A172 (cell line): ENCODE measurements at regions not wholly inside any gene's neighbourhood (a gene's known extent, or its start where the extent isn't known, plus 50 kb on each side); places are given as distances from the start of the nearest gene placed in this dataset.

Experiments
- DNase-seq: peaks from one replicate; pipeline ENCODE4 v3.0.0-alpha.2; 2015; ENCODE audit warnings: low spot score

DNA sequence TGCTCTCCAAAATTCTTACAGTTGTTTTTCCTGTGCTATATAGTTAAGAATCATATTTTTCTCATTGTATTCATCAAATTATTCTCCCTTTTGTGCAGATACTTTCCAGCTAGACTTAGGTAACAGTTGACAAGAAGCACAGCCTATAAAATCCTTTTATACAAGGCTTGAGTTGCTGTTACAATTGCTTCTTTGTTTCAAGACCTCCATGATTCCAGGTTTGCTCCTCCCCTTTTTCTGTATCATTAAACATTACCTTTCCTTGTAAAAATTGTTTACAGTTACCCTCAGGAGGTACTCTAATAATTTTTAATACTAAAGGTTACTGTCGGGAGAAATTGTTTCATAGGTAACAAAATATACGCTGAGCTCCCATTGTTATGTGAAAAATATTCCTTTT lies 192.3 kb upstream of the GRID2 start:
- DNase-seq: no peak

DNA sequence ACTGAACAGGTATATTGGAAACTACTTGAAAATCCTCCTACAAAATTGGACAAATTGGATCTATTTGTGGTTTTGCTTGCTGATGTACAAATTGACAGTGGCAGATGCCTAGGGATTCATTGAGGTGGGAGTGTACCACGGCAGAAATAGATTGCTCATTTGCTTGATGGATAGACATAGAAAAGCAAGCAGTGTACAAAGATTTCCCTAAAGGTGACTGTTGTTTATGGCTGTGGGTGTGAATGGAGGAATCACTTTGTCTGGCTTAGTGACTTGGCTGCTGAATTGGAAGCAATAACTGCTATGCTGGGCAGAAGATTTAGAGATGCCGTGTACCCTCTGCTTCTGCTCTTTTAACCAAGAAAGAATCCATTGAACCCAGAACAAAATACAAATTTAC lies 191.0 kb upstream of the GRID2 start:
- DNase-seq: no peak

DNA sequence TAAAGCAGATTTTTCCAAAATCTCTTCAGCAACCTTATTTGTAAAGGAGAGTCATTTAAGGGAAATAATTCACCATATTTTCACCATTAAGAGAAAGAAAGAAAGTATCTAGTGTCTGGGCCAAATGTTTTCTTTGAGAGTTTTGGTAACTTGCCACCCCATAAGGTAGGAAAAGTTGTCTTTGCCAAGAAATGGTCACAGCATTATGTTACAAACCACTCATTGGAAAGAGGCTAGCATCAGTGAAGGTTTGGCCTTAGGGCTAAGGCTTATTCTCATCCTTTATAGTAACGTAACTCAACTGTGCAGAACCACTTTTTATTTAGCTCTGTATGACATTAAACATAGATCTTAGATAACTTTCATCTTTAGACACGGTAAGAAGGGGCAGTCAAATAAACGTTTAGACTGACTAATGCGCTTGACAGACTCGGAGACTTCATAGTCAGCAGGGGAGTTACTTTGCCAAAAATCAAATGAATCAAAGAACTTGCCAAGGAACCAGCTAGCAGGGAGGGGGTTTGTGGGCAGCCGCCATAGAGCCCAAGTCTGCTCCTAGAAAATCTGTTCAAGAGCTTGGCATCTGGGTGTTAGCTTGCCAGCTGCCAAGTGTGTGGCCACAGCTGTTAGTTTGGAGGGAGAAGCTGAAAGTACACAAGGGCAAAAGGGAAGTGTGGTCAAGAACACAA lies 182.8 kb upstream of the GRID2 start:
- DNase-seq: peak; percentile 9

DNA sequence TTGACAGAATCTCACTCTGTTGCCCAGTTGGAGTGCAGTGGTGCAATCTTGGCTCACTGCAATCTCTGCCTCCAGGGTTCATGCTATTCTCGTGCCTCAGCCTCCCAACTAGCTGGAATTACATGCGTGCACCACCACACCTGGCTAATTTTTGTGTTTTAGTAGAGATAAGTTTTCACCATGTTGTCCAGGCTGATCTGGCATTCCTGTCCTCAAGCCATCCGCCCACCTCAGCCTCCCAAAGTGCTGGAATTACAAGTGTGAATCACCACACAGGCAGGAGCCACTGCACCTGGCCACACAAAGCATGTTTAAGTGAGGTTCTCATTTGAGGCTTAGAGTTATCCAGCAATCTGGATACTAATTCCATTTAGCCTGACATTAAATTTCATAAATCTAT lies 180.9 kb upstream of the GRID2 start:
- no peak for DNase-seq

DNA sequence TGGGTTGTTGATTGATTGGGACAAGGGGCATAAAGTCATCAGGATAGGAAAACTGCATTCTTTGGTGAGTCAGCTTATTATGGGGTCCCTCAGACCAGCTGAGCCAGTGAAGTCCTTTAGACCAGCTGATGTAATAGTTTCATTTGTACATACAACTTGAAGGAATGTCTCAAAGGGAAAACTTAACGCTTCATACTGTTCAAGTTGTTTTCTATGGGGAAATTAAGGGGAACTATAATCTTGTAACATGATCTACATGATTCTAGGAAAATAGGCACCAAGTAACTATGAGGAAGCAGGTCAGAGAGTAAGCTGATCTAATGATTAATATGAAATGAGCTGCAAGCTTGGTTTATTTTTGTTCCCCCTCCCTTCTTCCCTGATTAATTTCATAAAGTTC lies 175.1 kb upstream of the GRID2 start:
- no peak for DNase-seq

DNA sequence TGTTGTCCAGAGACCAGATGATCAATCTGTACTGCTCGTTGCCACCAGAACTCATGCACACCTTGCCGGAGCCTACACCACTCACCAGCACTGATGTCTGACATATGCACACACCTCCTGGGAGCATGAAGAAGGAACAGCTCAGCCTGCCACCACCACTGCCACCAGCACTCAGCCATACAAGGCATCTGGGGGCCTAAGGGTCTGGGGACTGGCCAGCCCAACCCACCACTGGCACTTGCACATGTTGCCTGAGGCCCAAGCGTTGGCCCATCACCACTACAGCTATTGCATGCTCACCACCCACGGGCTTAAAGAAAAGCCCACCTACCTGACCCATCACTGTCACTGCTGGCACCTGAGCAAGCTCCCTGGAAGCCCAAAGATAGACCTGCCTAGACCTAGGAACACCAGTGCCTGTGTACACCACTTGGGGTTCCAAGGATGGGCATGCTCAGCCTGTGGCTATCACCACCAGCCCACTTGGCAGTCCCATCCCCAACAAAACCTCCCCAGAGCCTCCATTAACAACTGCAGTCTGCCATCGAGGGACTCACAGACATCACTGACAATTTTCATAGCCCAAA lies 174.3 kb upstream of the GRID2 start:
- DNase-seq: no peak

DNA sequence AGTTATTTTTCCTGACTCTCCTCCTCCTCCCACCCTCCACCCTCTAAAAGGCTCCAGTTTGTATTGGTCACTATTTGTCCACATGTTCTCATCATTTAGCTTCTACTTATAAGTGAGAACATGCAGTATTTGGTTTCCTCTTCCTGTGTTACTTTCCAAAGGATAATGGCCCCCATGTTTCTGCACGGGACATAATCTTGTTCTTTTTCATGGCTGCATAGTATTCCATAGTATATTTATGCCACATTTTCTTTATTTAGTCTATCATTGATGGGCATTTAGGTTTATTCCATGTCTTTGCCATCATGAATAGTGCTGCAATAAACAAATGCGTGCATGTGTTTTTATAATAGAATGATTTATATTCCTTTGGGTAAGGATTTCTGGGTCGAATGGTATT lies 167.3 kb upstream of the GRID2 start:
- DNase-seq: no peak

DNA sequence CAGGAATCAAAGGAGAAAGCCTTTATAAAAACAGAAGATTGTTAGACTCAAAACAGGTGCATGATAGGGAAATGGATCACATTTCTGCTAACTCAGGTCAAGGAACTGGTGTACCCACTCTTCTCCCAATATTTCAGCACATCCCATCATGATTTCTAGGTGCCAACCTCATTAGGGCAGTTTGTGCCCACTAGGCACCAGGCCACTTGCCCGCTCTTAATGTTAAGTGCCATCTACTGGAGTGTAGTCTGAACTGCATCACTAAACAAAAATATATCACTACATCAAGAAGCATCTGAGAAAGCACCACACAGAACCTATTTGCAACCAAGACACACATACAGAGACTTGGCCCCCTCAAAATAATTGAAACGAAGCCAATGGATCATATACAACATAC lies 140.4 kb upstream of the GRID2 start:
- peak; percentile 11 for DNase-seq

DNA sequence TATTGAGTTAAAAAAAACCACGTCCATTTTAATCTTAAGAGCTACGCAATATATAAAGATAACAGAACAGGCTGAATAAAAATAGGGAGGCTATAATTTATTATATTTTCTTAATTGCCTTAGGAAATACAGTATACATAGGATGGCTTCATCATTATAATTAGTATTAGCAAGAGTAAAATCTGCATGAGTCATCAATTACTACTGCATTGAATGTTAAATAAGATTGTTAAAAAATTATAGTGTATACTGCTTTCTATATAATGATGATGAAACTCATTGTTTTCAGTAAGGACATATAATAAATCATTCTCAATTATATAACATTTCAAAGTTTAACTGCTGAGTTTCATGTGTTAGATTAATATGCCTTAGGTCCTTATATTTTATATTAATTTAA lies 133.4 kb upstream of the GRID2 start:
- DNase-seq: no peak

DNA sequence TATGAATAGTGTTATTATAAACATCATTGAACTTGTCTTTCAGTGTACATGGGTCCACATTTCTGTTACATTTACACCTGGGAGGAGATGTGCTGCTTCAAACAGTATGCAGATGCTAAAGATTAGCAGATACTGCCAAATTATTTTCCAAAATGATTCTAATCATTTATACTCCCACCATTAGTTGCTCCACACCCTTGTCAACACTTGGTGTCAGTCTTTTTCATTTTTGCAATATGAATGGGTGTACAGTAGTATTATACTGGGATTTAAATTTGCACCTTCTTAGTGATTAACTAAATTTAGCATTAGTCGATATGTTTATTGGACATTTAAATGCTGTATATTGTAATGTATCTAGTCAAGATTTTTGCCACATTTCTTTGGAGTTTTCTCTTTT lies 131.6 kb upstream of the GRID2 start:
- no peak for DNase-seq

DNA sequence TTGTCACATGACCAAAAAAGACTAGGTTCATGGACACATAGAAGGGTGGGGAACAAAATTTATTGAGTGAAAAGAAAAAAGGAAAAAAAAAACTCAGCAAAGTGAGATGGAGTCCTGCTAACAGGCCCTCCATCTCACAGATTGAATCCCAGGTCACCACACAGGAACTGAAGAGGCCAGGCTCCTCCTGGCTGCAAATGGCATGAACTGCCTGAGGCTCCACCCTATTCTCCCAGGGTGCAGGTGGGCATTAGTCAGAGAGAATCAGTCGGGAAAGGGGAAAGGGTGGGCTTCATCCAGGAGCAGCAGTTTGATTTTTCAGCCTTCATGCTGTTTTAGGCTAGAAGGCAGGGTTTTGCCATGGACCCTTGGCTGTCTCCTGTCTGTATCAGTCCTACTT lies 128.5 kb upstream of the GRID2 start:
- no peak for DNase-seq

DNA sequence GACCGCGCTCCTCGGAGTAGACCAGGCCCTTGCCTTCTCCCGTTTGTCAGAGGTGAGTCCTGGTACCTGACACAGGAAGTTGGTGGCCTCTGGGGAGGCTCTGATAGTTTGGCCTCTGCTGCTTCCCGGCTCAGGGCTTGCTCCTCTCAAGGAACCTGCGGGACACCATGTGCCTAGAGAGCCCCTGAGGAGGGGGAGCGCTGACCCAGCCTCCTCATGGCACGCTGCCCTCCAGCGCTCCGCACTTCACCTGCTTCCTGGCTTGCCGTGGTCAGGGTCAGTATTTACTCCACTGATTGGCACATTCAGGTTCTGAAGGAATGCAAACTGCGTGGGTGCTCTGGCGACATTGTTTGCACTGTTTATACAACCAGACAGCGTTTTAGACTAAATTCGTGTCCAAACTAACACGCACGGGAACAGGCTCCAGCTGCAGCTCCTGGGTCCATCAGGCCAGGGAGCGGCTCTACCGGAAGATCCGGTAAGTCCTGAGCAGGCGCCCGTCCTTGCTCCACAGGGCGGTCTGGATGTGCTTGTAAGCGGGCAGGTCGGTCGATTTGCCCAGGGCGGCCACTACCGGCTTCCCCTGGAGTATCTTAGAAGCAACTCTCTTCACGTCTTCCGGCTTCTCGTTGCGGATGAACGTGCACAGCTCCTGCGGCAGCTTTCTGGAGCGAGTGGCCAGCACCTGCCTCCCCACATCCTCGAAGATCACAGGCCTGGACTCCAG lies 121.6 kb upstream of the GRID2 start:
- no peak for DNase-seq

DNA sequence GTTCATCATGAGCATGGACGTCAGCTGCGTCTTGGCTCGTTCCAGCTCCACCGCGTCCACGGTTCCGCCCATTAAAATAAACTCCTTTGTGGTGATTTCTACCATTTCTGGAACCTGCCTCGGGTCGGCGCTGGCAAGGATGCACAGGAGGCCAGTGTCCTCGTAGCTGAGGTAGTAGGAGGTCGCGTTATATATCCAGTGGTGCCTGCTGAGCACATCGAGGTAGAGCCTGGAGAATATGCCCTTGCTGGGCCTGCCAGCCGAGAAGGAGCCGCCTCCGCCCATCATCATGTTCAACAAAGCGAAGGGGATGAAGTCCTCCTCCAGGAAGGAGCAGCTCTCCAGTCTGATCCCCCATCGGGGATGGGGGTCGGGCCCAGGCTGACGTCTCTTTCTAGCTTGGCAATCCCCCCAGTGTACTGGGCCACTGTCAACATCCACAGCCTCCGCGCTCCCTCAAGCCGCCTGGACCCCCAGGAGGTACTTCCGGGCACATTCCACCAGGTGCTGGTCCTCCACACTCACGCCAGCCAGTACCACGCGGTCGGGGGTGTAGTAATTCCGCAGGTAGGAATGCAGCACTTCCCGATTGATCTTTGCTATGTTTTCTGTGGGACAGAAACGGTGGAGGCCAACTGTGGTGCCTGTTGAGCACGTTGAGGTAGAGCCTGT lies 120.9 kb upstream of the GRID2 start:
- DNase-seq: no peak

DNA sequence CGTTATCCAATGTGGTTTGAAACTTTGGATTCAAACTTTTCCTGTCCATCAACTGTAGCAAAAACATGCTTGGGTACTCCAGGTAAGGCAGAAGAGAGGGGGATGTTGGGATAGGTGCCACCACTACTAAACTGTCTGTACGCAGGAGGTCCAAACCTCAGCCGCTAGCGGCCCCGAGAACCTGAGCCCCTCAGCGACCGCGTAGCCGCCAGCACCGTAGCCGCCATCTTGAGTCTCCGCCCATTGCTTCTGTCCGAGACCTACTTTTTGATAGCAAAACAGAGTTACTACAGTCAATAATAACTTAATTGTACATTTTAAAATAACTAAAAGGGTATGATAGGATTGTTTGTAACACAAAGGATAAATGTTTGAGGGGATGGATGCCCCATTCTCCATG lies 119.9 kb upstream of the GRID2 start:
- DNase-seq: no peak

DNA sequence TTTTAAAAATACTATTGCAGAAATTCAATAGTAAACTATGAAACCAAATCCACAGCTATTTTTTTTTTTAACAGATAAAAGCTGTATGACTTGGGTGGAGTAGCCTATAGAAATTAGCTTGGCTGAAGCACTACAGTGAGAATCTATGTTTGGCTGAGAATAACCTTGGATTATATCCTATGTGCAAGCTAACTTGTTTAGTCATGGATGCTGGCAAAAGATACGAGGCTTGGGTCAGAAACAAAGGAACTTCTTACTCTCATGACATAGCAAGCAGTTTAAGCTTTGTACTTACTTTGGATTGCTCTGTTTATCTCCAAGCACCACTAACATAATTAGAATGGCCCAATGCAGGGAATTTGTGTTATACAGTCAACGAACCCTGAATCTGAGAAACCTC lies 119.2 kb upstream of the GRID2 start:
- DNase-seq: no peak

DNA sequence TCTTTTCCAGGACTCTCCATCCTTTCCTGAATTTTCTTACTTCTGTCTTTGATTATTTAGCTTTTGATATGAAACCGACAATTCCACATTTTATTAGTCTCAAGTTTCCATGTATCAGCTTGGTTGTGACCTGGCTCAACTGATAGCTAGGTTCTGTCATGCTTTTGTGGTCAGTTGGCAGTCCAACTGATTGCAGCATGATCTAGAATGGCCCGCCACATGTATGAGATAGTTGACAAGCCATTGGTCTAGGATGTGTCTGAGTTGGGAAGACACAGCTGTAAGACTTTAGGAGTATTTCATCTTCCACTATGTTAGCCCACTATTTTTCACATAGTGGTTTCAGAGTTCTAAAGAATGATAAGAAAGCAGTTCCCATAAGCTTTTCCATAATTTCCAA lies 117.5 kb upstream of the GRID2 start:
- no peak for DNase-seq

DNA sequence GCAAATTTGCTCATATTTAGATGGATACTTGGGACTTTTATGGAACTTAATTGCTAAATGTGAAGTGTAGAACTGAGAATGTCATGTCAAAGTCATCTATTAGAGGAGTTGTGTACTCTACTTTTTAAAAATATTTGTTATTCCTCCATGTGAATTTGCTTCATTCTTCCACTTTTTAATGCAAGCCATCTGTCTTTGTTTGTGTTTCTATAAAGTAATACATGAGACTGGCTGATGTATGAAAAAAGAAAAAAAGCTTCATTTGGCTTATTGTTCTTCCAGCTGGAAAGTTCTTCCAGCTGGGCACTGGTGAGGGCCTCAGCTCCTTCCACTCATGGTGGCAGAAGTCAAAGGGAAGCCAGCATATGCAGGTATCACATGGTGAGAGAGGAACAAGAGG lies 114.6 kb upstream of the GRID2 start:
- no peak for DNase-seq

DNA sequence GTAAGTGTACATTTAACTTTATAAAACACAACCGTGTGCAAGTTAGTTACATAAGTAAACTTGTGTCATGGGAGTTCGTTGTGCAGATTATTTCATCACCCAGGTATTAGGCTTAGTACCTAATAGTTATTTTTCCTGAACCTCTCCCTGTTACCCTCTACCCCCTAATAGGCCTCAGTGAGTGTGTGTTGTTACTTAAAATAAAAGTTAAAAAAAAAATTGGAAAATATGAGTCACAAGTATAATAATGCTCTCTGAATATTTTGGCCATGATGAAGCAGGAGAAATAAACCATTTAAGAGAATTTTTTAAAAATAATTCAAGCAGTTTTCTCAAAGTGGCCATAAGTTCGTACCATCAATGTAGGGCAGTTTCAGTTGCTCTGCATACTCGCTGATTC lies 105.1 kb upstream of the GRID2 start:
- DNase-seq: peak; percentile 2

DNA sequence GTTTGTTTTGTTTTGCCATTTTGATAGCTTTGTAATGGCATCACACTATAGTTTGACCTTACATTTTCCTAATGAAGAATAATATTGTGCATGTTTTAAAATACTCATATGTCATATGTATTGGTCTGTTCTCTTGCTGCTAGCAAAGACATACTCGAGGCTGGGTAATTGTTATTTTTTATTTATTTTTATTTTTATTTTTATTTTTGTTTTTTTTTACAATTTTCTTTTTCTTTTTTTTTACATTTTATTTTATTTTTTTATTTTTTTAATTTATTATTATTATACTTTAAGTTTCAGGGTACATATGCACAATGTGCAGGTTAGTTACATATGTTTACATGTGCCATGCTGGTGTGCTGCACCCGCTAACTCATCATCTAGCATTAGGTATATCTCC lies 104.6 kb upstream of the GRID2 start:
- no peak for DNase-seq

DNA sequence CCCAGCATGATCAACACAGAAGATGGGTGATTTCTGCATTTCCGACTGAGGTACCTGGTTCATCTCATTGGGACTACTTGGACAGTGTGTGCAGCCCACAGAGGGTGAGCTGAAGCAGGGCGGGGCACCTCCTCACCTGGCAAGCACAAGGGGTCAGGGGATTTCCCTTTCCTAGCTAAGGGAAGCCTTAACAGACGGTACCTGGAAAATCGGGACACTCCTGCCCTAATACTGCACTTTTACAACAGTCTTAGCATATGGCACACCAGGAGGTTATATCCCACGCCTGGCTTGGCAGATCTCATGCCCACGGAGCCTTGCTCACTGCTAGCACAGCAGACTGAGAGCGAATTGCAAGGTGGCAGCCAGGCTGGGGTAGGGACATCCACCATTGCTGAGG lies 92.9 kb upstream of the GRID2 start:
- no peak for DNase-seq

DNA sequence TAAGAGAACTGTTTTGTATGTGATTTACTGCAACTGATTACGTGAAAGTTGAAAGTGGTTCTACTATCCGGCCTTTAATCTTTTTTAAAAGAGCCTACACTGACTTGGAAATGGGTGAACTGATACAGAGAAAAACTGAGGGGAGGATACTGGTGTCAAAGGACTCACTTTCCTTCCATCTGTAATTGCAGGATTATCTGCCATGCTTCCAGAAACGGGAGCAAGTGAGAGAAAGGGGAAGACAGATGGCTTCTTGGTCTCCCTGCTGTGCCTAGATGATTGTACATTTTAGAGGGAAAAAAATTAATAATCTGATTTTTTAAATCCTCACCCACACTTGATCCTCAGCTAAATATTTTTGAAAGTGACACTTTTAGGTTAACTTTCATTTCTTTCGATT lies 88.3 kb upstream of the GRID2 start:
- DNase-seq: no peak

DNA sequence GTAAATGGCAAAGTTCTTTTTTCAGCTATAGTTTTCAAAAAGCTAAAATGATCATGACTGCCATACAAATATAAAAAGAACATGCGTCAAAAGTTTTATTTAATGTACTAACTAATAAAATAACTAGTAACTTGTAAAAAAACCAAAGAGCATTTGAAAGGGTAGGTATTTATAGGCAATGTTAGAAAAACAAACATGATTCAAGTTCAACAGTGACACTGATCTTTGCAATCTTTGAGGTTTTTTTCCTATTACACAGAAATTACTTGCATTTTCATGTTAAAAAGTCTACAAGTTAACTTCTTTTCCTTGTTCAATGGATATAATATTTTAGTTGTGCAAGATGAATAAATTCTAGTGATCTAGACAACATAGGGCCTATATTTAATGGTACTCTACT lies 72.3 kb upstream of the GRID2 start:
- DNase-seq: peak; percentile 1

DNA sequence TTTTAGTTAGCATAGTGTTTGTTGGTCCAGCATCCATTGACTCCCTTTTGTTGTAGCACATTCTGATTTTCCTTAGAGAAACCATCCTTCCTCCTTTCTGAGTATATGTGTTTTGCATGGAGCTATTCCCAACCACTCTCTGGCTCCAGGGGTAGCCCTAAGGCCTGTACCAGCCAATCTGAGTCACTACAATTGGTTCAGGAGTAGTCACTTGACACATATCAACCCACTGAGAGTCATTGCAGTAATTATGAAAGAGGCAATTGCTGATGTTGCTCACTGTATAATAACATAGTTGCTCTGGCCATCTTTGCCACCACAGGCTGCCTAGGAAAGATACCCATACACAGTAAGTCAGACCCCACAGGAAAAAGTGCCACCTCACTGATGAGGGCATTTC lies 71.2 kb upstream of the GRID2 start:
- no peak for DNase-seq
